Suprapubic skin (tissue), 3 donors: ENCODE measurements at regions not wholly inside any gene's neighbourhood (a gene's known extent, or its start where the extent isn't known, plus 50 kb on each side); places are given as distances from the start of the nearest gene placed in this dataset.

Source experiments
- CTCF ChIP-seq, 2 donors: fragments of 200-600 bp in 1 of 2; fragments of 450-650 bp in 1 of 2; sonication (generic) in 1 of 2; IDR thresholded peaks; one replicate each; pipeline ENCODE4 v1.5.1; 2016 to 2019; ENCODE audit warnings: antibody characterized with exemption in 2 of 2, mild to moderate bottlenecking in 1 of 2, moderate library complexity in 1 of 2
- EP300 ChIP-seq: sonication (generic); formaldehyde crosslinking; IDR thresholded peaks from one replicate; pipeline ENCODE4 v1.6.1; 2017; ENCODE audit warnings: antibody characterized with exemption
- POLR2A ChIP-seq, 2 donors: fragments of 450-650 bp; IDR thresholded peaks; one replicate each; pipeline ENCODE4 v1.6.1; 2017; ENCODE audit warnings: antibody characterized with exemption in 2 of 2, mild to moderate bottlenecking in 2 of 2, moderate library complexity in 2 of 2

- TF ChIP-seq CTCF (IDR thresholded peaks at IDR 0.05), result no peak
- TF ChIP-seq POLR2A (IDR thresholded peaks at IDR 0.05), result no peak
- TF ChIP-seq EP300, result no peak
These were observed 185.9 kb upstream of the GATB start for GRCh38 chr4:151946718-151947117.
